ENCODE measurements at regions not wholly inside any gene's neighbourhood (a gene's known extent, or its start where the extent isn't known, plus 50 kb on each side); places are given as distances from the start of the nearest gene placed in this dataset.

DNA sequence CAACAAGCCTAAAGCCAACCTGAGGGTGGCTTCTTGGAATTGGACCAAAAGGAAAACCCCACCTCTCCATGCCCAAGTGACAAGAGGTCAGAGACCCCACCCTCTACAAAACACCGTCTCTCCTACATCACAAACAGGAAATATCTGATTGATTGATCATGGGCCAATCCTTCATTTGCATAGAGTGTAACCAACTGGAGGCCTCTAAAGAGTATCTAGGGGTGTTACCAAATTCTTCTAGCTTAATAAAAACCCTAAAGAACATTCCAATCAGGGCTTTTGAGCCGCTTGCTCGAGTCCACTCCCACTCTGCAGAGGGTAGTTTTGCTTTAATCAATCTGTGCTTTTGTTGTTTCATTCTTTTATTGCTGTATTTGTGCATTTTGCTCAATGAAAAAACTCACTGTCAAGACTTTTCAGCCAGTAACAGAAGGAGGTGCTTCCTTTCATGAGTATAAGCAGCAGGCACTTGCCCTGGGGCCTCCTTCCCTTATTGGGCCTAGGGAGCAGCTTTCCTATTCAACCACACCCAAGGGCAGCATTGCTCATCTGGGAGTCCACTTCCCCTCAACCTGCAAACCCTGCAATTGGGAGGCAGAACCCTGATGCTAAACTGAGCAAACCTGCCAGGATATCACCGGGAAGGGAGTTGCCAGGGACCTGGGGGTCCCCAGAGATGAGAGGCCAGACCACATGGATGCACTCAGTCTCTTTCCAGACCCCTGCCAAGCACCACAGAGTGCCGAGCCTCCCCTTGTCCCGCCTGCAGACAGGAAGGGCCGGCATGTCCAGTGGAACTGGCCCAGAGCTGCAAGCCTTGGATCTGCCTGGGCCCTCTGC, 154.3 kb upstream of the VSTM2B start:
- TF ChIP-seq, protein P1, sequence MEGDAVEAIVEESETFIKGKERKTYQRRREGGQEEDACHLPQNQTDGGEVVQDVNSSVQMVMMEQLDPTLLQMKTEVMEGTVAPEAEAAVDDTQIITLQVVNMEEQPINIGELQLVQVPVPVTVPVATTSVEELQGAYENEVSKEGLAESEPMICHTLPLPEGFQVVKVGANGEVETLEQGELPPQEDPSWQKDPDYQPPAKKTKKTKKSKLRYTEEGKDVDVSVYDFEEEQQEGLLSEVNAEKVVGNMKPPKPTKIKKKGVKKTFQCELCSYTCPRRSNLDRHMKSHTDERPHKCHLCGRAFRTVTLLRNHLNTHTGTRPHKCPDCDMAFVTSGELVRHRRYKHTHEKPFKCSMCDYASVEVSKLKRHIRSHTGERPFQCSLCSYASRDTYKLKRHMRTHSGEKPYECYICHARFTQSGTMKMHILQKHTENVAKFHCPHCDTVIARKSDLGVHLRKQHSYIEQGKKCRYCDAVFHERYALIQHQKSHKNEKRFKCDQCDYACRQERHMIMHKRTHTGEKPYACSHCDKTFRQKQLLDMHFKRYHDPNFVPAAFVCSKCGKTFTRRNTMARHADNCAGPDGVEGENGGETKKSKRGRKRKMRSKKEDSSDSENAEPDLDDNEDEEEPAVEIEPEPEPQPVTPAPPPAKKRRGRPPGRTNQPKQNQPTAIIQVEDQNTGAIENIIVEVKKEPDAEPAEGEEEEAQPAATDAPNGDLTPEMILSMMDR (IDR thresholded peaks at IDR 0.05) = no peak
- TF ChIP-seq EZH2 (IDR thresholded peaks at IDR 0.05; ENCODE audit: borderline replicate concordance, insufficient read depth, low read depth, low read length, poor library complexity, severe bottlenecking) = no peak
